Vagina (tissue), 2 donors: ENCODE measurements at regions not wholly inside any gene's neighbourhood (a gene's known extent, or its start where the extent isn't known, plus 50 kb on each side); places are given as distances from the start of the nearest gene placed in this dataset.
"Not testable (repeated sequence)": the region's sequence is repeated elsewhere in the genome, so short reads cannot be mapped to it uniquely, and the experiment has no call there.

Experiments
- DNase-seq, 2 donors: peaks; one replicate each; pipeline ENCODE4 v3.0.0-alpha.2; 2017; ENCODE audit errors: extremely low spot score in 2 of 2
- H3K27ac ChIP-seq: fragments of 200-600 bp; sonication (generic); one replicate; pipeline ENCODE4 v1.5.1; 2019
- H3K27me3 ChIP-seq: fragments of 200-600 bp; sonication (generic); one replicate; pipeline ENCODE4 v1.5.1; 2019
- H3K36me3 ChIP-seq, 2 donors: fragments of 200-600 bp; sonication (generic); one replicate each; pipeline ENCODE4 v1.5.1; 2017 to 2019
- H3K4me1 ChIP-seq: fragments of 200-600 bp; sonication (generic); one replicate; pipeline ENCODE4 v1.5.1; 2019
- H3K4me3 ChIP-seq, 2 donors: fragments of 200-600 bp; sonication (generic); 1 replicate in 1 of 2; 2 replicates in 1 of 2; pipeline ENCODE4 v1.5.1; 2016 to 2019
- H3K9me3 ChIP-seq: fragments of 200-600 bp; sonication (generic); one replicate; pipeline ENCODE4 v1.5.1; 2019
- POLR2A ChIP-seq, 2 donors: fragments of 450-650 bp; IDR thresholded peaks; one replicate each; pipeline ENCODE4 v1.6.1; 2017; ENCODE audit warnings: antibody characterized with exemption in 2 of 2, mild to moderate bottlenecking in 2 of 2, moderate library complexity in 2 of 2
- POLR2AphosphoS5 ChIP-seq, 2 donors: sonication (generic); formaldehyde crosslinking; IDR thresholded peaks; one replicate each; pipeline ENCODE4 v1.9.0; 2017; ENCODE audit warnings: antibody characterized with exemption in 2 of 2, mild to moderate bottlenecking in 2 of 2, low read depth in 1 of 2; ENCODE audit not compliant: insufficient read depth in 1 of 2
- intact Hi-C: fragments of 100-400 bp; cut with DNase I; formaldehyde crosslinking; loops from one replicate; pipeline ENCODE4 v1.15.1; 2023
- TF ChIP-seq, protein P1 (sequence below), 3 experiments: fragments of 450-650 bp in 2 of 3; fragments of 200-600 bp in 1 of 3; sonication (generic) in 1 of 3; IDR thresholded peaks; one replicate each; pipeline ENCODE4 v1.5.1; 2017 to 2019; ENCODE audit warnings: antibody characterized with exemption in 3 of 3, mild to moderate bottlenecking in 2 of 3, moderate library complexity in 2 of 3

DNA sequence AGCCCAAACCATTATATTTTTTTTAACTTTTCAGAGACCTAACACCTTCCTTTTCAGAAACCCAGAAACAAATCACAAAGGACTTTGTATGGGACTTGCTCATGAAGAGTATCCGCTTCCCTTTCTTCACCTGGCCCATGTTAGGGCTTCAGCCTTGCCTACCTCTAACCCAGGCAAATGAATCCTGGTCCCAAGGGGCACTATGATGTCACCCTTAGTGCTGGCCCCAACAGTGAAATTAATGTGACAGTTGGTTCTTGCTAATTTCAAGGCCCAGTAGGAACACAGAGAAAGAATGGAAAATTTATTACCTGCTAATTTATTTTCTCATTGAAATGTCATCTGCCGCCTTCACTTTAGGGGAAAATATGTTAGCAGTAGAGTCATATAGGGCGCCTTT lies 179.8 kb upstream of the NRXN3 start:
- TF ChIP-seq POLR2A (IDR thresholded peaks at IDR 0.05) (no peak), POLR2AphosphoS5 (IDR thresholded peaks at IDR 0.05; ENCODE audit: insufficient read depth in 1 of 2, low read depth in 1 of 2) (no peak)
- TF ChIP-seq, protein P1, sequence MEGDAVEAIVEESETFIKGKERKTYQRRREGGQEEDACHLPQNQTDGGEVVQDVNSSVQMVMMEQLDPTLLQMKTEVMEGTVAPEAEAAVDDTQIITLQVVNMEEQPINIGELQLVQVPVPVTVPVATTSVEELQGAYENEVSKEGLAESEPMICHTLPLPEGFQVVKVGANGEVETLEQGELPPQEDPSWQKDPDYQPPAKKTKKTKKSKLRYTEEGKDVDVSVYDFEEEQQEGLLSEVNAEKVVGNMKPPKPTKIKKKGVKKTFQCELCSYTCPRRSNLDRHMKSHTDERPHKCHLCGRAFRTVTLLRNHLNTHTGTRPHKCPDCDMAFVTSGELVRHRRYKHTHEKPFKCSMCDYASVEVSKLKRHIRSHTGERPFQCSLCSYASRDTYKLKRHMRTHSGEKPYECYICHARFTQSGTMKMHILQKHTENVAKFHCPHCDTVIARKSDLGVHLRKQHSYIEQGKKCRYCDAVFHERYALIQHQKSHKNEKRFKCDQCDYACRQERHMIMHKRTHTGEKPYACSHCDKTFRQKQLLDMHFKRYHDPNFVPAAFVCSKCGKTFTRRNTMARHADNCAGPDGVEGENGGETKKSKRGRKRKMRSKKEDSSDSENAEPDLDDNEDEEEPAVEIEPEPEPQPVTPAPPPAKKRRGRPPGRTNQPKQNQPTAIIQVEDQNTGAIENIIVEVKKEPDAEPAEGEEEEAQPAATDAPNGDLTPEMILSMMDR (IDR thresholded peaks at IDR 0.05), result no peak
- intact Hi-C loops, result no loop called here

DNA sequence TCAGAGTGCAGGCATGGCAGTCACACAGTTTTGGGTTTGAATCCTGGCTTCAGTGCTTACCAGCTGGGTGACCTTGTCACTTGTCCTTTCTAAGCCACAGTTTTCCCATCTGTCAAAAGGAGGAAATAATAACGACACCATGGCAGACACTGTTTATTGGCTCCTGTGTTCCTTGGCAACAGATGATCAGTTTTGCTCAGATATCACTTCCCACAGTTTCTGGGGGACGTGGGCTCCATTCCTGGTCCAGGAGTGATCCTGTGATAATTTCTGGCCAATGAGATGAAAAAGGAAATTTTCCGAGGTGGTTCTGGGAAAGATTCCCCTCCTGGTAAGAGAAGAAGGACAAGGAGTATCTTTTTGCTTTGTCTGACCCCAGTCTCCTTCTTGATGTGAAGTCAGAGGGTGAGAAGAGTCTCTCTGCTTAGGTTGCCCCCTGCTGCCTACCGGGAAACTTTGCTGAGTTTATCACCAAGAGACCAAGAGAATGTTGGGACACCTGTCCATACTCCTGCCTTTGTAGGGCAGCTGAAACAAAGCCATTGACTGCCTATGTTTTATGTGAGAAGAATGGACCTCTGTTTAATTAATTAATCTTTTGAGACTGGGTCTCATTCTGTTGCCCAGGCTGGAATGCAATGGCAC lies 178.9 kb upstream of the NRXN3 start:
- intact Hi-C loops, result no loop called here
- DNase-seq, result peak in 1 of 2 donors; percentile 8
- Histone ChIP-seq H3K27ac (no peak overlapping the region), H3K36me3 (no peaks in the 10 kb centered on the region), H3K4me1 (no peaks in the 10 kb centered on the region), H3K9me3 (no peaks in the 10 kb centered on the region), H3K27me3 (no peaks in the 10 kb centered on the region), H3K4me3 (no peak overlapping the region)
- TF ChIP-seq, protein P1 (IDR thresholded peaks at IDR 0.05), result no peak
- TF ChIP-seq POLR2A (IDR thresholded peaks at IDR 0.05), result no peak
- TF ChIP-seq POLR2AphosphoS5 (IDR thresholded peaks at IDR 0.05; ENCODE audit: insufficient read depth in 1 of 2, low read depth in 1 of 2), result no peak

More for the DNA sequence above, 179.8 kb upstream of the NRXN3 start:
- H3K4me3 ChIP-seq, result no peak overlapping the region
- H3K9me3 ChIP-seq, result no peaks in the 10 kb centered on the region
- H3K4me1 ChIP-seq, result no peaks in the 10 kb centered on the region
- H3K36me3 ChIP-seq, result no peaks in the 10 kb centered on the region
- H3K27ac ChIP-seq, result no peak overlapping the region
- DNase-seq, result peak in 1 of 2 donors; percentile 20
- no peaks in the 10 kb centered on the region for H3K27me3 ChIP-seq

DNA sequence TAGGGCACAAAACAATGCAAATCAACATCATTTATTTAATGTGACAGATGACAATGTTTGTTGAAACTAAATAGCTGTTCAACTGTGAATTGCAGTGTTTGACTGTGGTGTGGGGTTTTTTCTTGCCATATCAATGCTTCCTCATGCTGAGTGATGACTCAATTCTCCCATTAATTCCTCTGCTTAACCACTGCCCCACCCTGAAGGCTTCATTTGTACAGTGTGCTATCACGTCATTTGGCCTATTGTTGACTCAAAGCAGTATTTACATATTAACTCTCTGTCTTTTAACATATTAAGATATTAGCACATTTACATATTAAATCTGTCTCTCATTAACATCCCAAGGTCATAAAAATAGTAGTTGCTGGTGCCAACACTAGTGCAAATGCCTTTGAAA lies 164.8 kb upstream of the NRXN3 start:
- Histone ChIP-seq H3K27me3 (no peaks in the 10 kb centered on the region), H3K4me1 (no peaks in the 10 kb centered on the region), H3K4me3 (no peak overlapping the region), H3K36me3 (no peaks in the 10 kb centered on the region), H3K27ac (no peak overlapping the region), H3K9me3 (no peaks in the 10 kb centered on the region)
- no peak for DNase-seq
- TF ChIP-seq, protein P1 (IDR thresholded peaks at IDR 0.05), result no peak
- TF ChIP-seq POLR2A (IDR thresholded peaks at IDR 0.05), result no peak
- no peak for TF ChIP-seq POLR2AphosphoS5 (IDR thresholded peaks at IDR 0.05; ENCODE audit: insufficient read depth in 1 of 2, low read depth in 1 of 2)
- intact Hi-C loops, result no loop called here

DNA sequence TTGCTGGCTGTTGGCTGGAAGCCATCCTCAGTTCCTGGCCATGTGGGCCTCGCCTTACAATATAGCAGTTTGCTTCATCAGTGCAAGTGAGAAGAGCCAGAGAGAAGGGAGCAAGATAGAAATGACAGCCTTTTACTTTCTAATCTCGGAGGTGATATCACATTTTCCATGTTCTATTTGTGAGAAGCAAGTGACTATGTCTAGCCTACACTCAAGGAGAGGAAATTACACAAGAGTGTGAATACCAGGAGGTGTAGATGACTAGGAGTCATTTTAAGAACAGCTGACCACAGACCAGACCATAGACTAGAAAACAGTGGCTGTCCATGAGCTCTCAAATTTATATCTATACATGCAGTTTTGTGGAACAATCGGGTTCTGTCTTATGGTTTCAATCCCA lies 163.0 kb upstream of the NRXN3 start:
- no peaks in the 10 kb centered on the region for H3K9me3 ChIP-seq
- no peaks in the 10 kb centered on the region for H3K27me3 ChIP-seq
- H3K27ac ChIP-seq, result no peak overlapping the region
- no peaks in the 10 kb centered on the region for H3K4me1 ChIP-seq
- intact Hi-C loops, result no loop called here
- no peak overlapping the region for H3K4me3 ChIP-seq
- TF ChIP-seq POLR2A (IDR thresholded peaks at IDR 0.05) (no peak), POLR2AphosphoS5 (IDR thresholded peaks at IDR 0.05; ENCODE audit: insufficient read depth in 1 of 2, low read depth in 1 of 2) (no peak)
- TF ChIP-seq, protein P1 (IDR thresholded peaks at IDR 0.05), result no peak
- H3K36me3 ChIP-seq, result no peaks in the 10 kb centered on the region
- DNase-seq, result peak in 1 of 2 donors; percentile 13

DNA sequence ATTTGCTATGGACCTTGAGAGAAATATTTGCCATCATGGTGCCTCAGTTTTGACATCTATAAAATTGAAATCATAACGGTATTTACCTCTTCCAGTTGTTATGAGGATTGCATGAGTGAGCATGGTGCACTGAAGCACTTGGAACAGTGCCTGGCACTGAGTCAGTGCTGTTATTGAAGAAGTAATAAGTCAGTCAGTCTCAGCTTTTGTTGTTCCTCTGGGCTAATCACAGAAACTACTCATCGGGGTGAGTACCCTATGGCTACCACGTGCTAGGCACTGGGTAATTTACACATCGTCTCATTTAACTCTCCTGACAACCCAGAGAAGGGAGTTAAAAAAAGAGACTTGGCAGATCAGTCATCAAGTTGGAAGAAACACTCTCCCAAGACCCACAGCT lies 159.5 kb upstream of the NRXN3 start:
- Histone ChIP-seq H3K4me1 (no peaks in the 10 kb centered on the region), H3K4me3 (no peak overlapping the region), H3K36me3 (no peaks in the 10 kb centered on the region), H3K27me3 (no peaks in the 10 kb centered on the region), H3K27ac (no peak overlapping the region), H3K9me3 (no peaks in the 10 kb centered on the region)
- TF ChIP-seq POLR2A (IDR thresholded peaks at IDR 0.05), result no peak
- TF ChIP-seq POLR2AphosphoS5 (IDR thresholded peaks at IDR 0.05; ENCODE audit: insufficient read depth in 1 of 2, low read depth in 1 of 2), result no peak
- TF ChIP-seq, protein P1 (IDR thresholded peaks at IDR 0.05), result no peak
- no peak for DNase-seq
- intact Hi-C loops, result no loop called here

DNA sequence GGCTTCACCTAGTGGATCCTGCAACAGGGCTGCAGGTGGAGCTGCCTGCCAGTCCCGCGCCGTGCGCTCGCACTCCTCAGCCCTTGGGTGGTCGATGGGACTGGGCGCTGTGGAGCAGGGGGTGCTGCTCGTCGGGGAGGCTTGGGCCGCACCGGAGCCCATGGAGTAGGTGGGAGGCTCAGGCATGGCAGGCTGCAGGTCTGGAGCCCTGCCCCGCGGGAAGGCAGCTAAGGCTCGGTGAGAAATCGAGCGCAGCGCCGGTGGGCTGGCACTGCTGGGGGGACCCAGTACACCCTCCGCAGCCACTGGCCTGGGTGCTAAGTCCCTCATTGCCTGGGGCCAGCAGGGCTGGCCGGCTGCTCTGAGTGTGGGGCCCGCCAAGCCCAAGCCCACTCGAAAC lies 156.3 kb upstream of the NRXN3 start:
- H3K27ac ChIP-seq, H3K27me3 ChIP-seq, H3K4me1 ChIP-seq, H3K36me3 ChIP-seq, DNase-seq, H3K9me3 ChIP-seq, H3K4me3 ChIP-seq, intact Hi-C loops: not testable (repeated sequence)
